Right lung (tissue), 2 donors: ENCODE measurements at regions not wholly inside any gene's neighbourhood (a gene's known extent, or its start where the extent isn't known, plus 50 kb on each side); places are given as distances from the start of the nearest gene placed in this dataset.
"Not testable (repeated sequence)": the region's sequence is repeated elsewhere in the genome, so short reads cannot be mapped to it uniquely, and the experiment has no call there.

ENCODE experiments used
- DNase-seq, 2 donors: peaks; one replicate each; pipeline ENCODE4 v3.0.0-alpha.2; 2013

GRCh38 chr3:182342252-182342651 lies 451.1 kb upstream of the ATP11B start:
- DNase-seq: no peak

GRCh38 chr3:182344026-182344425 lies 449.3 kb upstream of the ATP11B start:
- DNase-seq: not testable (repeated sequence)

GRCh38 chr3:182349051-182349450 lies 444.3 kb upstream of the ATP11B start:
- no peak for DNase-seq

- no peak for DNase-seq
Observed at GRCh38 chr3:182349951-182350517, 443.3 kb upstream of the ATP11B start.

GRCh38 chr3:182357928-182358327 lies 435.4 kb upstream of the ATP11B start:
- no peak for DNase-seq

GRCh38 chr3:182364323-182364722 lies 429.0 kb upstream of the ATP11B start:
- no peak for DNase-seq

- no peak for DNase-seq
Observed at GRCh38 chr3:182364723-182365650, 428.3 kb upstream of the ATP11B start.

- no peak for DNase-seq
Observed at GRCh38 chr3:182366746-182367145, 426.6 kb upstream of the ATP11B start.

GRCh38 chr3:182369861-182370260 lies 423.4 kb upstream of the ATP11B start:
- no peak for DNase-seq

- no peak for DNase-seq
Observed at GRCh38 chr3:182370949-182371348, 422.4 kb upstream of the ATP11B start.

- DNase-seq: no peak
Observed at GRCh38 chr3:182375916-182376315, 417.4 kb upstream of the ATP11B start.

- DNase-seq: no peak
Observed at GRCh38 chr3:182382112-182382857, 411.0 kb upstream of the ATP11B start.

- peak in 1 of 2 donors; percentile 6 for DNase-seq
Observed at GRCh38 chr3:182384221-182384620, 409.1 kb upstream of the ATP11B start.

- no peak for DNase-seq
Observed at GRCh38 chr3:182385356-182385755, 407.9 kb upstream of the ATP11B start.

- DNase-seq: no peak
Observed at GRCh38 chr3:182388506-182388905, 404.8 kb upstream of the ATP11B start.

GRCh38 chr3:182389071-182389815 lies 404.1 kb upstream of the ATP11B start:
- DNase-seq: peak in 1 of 2 donors; percentile 6

GRCh38 chr3:182390421-182390820 lies 402.9 kb upstream of the ATP11B start:
- no peak for DNase-seq

- no peak for DNase-seq
Observed at GRCh38 chr3:182392182-182392937, 400.9 kb upstream of the ATP11B start.

GRCh38 chr3:182393151-182393550 lies 400.2 kb upstream of the ATP11B start:
- no peak for DNase-seq

GRCh38 chr3:182393830-182394367 lies 399.4 kb upstream of the ATP11B start:
- no peak for DNase-seq

GRCh38 chr3:182397164-182397563 lies 396.1 kb upstream of the ATP11B start:
- no peak for DNase-seq
